GM23338 (cell line): ENCODE measurements at regions not wholly inside any gene's neighbourhood (a gene's known extent, or its start where the extent isn't known, plus 50 kb on each side); places are given as distances from the start of the nearest gene placed in this dataset.

Experiments used
- CREB1 ChIP-seq: fragments of 250-450 bp; sonication (Bioruptor Pico); IDR thresholded peaks from 2 replicates; pipeline ENCODE4 v1.5.0; 2020; ENCODE audit warnings: low read depth, mild to moderate bottlenecking, moderate library complexity
- EZH2 ChIP-seq: fragments of 200-600 bp; sonication (generic); IDR thresholded peaks from one replicate; pipeline ENCODE4 v1.8.0; 2017; ENCODE audit warnings: antibody characterized with exemption, mild to moderate bottlenecking, low read depth; ENCODE audit not compliant: unreplicated experiment
- EZH2phosphoT487 ChIP-seq: fragments of 200-600 bp; sonication (generic); IDR thresholded peaks from one replicate; pipeline ENCODE4 v1.8.1; 2018; ENCODE audit warnings: antibody characterized with exemption; ENCODE audit not compliant: unreplicated experiment
- JUNB ChIP-seq: IDR thresholded peaks from one replicate; pipeline ENCODE4 v1.6.1; 2016; ENCODE audit warnings: antibody characterized with exemption; ENCODE audit not compliant: unreplicated experiment
- POLR2AphosphoS5 ChIP-seq: IDR thresholded peaks from 2 replicates; pipeline ENCODE4 v1.6.1; 2016; ENCODE audit warnings: antibody characterized with exemption, low read depth
- REST ChIP-seq: IDR thresholded peaks from one replicate; pipeline ENCODE4 v1.6.1; 2018; ENCODE audit warnings: antibody characterized with exemption; ENCODE audit not compliant: unreplicated experiment
- STAT1 ChIP-seq: IDR thresholded peaks from one replicate; pipeline ENCODE4 v1.6.1; 2016; ENCODE audit warnings: antibody characterized with exemption; ENCODE audit not compliant: unreplicated experiment
- ZNF114 ChIP-seq: fragments of 250-450 bp; sonication (Bioruptor Pico); IDR thresholded peaks from 2 replicates; pipeline ENCODE4 v1.5.0; 2020; ENCODE audit warnings: mild to moderate bottlenecking, moderate library complexity
- ZNF331 ChIP-seq: fragments of 250-450 bp; sonication (Bioruptor Pico); IDR thresholded peaks from 2 replicates; pipeline ENCODE4 v1.5.0; 2020; ENCODE audit warnings: low read depth, mild to moderate bottlenecking, moderate library complexity
- ZNF462 ChIP-seq: fragments of 250-450 bp; sonication (Bioruptor Pico); IDR thresholded peaks from 2 replicates; pipeline ENCODE4 v1.5.0; 2020; ENCODE audit warnings: mild to moderate bottlenecking, moderate library complexity
- TF ChIP-seq, protein P1 (sequence below), 2 experiments: fragments of 200-600 bp in 1 of 2; sonication (generic) in 1 of 2; conservative IDR thresholded peaks; 2 replicates each; pipeline versions ENCODE4 v1.5.1 to v1.6.1; 2016 to 2017; ENCODE audit warnings: antibody characterized with exemption in 2 of 2, low read depth in 2 of 2, mild to moderate bottlenecking in 2 of 2, moderate library complexity in 1 of 2
- TF ChIP-seq, protein P2 (sequence below): IDR thresholded peaks from 2 replicates; pipeline ENCODE4 v1.6.1; 2016; ENCODE audit warnings: antibody characterized with exemption

- TF ChIP-seq POLR2AphosphoS5 (no peak), REST (no peak), STAT1 (no peak), ZNF331 (CRISPR knock-in tag) (no peak), EZH2 (no peak), JUNB (no peak), EZH2phosphoT487 (no peak), CREB1 (no peak), ZNF114 (CRISPR knock-in tag) (no peak), ZNF462 (CRISPR knock-in tag) (no peak)
- TF ChIP-seq, protein P1, sequence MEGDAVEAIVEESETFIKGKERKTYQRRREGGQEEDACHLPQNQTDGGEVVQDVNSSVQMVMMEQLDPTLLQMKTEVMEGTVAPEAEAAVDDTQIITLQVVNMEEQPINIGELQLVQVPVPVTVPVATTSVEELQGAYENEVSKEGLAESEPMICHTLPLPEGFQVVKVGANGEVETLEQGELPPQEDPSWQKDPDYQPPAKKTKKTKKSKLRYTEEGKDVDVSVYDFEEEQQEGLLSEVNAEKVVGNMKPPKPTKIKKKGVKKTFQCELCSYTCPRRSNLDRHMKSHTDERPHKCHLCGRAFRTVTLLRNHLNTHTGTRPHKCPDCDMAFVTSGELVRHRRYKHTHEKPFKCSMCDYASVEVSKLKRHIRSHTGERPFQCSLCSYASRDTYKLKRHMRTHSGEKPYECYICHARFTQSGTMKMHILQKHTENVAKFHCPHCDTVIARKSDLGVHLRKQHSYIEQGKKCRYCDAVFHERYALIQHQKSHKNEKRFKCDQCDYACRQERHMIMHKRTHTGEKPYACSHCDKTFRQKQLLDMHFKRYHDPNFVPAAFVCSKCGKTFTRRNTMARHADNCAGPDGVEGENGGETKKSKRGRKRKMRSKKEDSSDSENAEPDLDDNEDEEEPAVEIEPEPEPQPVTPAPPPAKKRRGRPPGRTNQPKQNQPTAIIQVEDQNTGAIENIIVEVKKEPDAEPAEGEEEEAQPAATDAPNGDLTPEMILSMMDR (conservative IDR thresholded peaks at IDR 0.05; ENCODE audit: low read depth in 2 of 2): no peak
- TF ChIP-seq, protein P2, sequence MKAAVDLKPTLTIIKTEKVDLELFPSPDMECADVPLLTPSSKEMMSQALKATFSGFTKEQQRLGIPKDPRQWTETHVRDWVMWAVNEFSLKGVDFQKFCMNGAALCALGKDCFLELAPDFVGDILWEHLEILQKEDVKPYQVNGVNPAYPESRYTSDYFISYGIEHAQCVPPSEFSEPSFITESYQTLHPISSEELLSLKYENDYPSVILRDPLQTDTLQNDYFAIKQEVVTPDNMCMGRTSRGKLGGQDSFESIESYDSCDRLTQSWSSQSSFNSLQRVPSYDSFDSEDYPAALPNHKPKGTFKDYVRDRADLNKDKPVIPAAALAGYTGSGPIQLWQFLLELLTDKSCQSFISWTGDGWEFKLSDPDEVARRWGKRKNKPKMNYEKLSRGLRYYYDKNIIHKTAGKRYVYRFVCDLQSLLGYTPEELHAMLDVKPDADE: no peak
Observed at GRCh38 chr20:63136296-63136695, 79.6 kb downstream of the YTHDF1 start.
